NB4 (cell line): ENCODE measurements at regions not wholly inside any gene's neighbourhood (a gene's known extent, or its start where the extent isn't known, plus 50 kb on each side); places are given as distances from the start of the nearest gene placed in this dataset.

Source experiments
- DNase-seq: peaks from one replicate; pipeline ENCODE4 v3.0.0; 2010; ENCODE audit warnings: low read depth
- H3K4me3 ChIP-seq: one replicate; pipeline ENCODE4 v1.5.1; 2011; ENCODE audit warnings: mild to moderate bottlenecking, low read depth, low read length, moderate library complexity
- CTCF ChIP-seq: IDR thresholded peaks from one replicate; pipeline ENCODE4 v1.5.1; 2012; ENCODE audit warnings: low read depth, low read length
- MAX ChIP-seq: IDR thresholded peaks from 2 replicates; pipeline ENCODE4 v1.6.1; 2011; ENCODE audit warnings: low read depth, low read length
- MYC ChIP-seq: IDR thresholded peaks from 2 replicates; pipeline ENCODE4 v1.6.1; 2011; ENCODE audit warnings: low read depth, low read length
- POLR2A ChIP-seq: IDR thresholded peaks from 2 replicates; pipeline ENCODE4 v1.6.1; 2011; ENCODE audit warnings: mild to moderate bottlenecking; ENCODE audit not compliant: insufficient read length; ENCODE audit errors: extremely low read depth

GRCh38 chr10:55013318-55013717 is 212.3 kb upstream of the PCDH15 start:
- no peak for DNase-seq
- H3K4me3 ChIP-seq, result no peak overlapping the region
- TF ChIP-seq POLR2A, result no peak
- TF ChIP-seq MAX, result no peak

GRCh38 chr10:55002420-55002819 is 201.4 kb upstream of the PCDH15 start:
- DNase-seq, result no peak
- no peak overlapping the region for H3K4me3 ChIP-seq
- TF ChIP-seq CTCF, result no peak
- TF ChIP-seq MYC, result no peak

GRCh38 chr10:55001422-55001821 is 200.4 kb upstream of the PCDH15 start:
- no peak for DNase-seq
- no peak for TF ChIP-seq MYC
- no peak for TF ChIP-seq CTCF
- H3K4me3 ChIP-seq, result no peak overlapping the region

- TF ChIP-seq POLR2A (no peak), MAX (no peak), MYC (no peak)
- no peak overlapping the region for H3K4me3 ChIP-seq
- no peak for DNase-seq
These were observed 192.1 kb upstream of the PCDH15 start for GRCh38 chr10:54993148-54993547.

GRCh38 chr10:54985732-54986131 is 184.7 kb upstream of the PCDH15 start:
- peak; percentile 45 for DNase-seq
- TF ChIP-seq MYC (no peak), POLR2A (no peak), CTCF (peak; percentile 23), MAX (0 out of 2 replicates have a peak, but pooled peaks have one; percentile 30)
- H3K4me3 ChIP-seq, result no peak overlapping the region

GRCh38 chr10:54983255-54983654 is 182.2 kb upstream of the PCDH15 start:
- no peak overlapping the region for H3K4me3 ChIP-seq
- TF ChIP-seq MAX, result no peak
- no peak for TF ChIP-seq POLR2A
- no peak for TF ChIP-seq MYC
- TF ChIP-seq CTCF, result no peak
- DNase-seq, result no peak

GRCh38 chr10:54962134-54962900 is 161.3 kb upstream of the PCDH15 start:
- TF ChIP-seq CTCF (no peak), MYC (no peak), POLR2A (no peak), MAX (no peak)
- H3K4me3 ChIP-seq, result no peak overlapping the region

More at GRCh38 chr10:54962134-54962900, 161.3 kb upstream of the PCDH15 start:
- DNase-seq, result no peak
